HEK293T (cell line): ENCODE measurements at regions not wholly inside any gene's neighbourhood (a gene's known extent, or its start where the extent isn't known, plus 50 kb on each side); places are given as distances from the start of the nearest gene placed in this dataset.

Source experiments
- BHLHE40 ChIP-seq: fragments of 450-650 bp; IDR thresholded peaks from 2 replicates; pipeline ENCODE4 v1.6.1; 2016; ENCODE audit warnings: mild to moderate bottlenecking, moderate library complexity, borderline replicate concordance
- SP1 ChIP-seq: fragments of 450-650 bp; IDR thresholded peaks from 2 replicates; pipeline ENCODE4 v1.6.1; 2017
- TARDBP ChIP-seq: fragments of 450-650 bp; IDR thresholded peaks from 2 replicates; pipeline ENCODE4 v1.6.1; 2016
- ZNF384 ChIP-seq: fragments of 450-650 bp; IDR thresholded peaks from 2 replicates; pipeline ENCODE4 v1.6.1; 2016

DNA sequence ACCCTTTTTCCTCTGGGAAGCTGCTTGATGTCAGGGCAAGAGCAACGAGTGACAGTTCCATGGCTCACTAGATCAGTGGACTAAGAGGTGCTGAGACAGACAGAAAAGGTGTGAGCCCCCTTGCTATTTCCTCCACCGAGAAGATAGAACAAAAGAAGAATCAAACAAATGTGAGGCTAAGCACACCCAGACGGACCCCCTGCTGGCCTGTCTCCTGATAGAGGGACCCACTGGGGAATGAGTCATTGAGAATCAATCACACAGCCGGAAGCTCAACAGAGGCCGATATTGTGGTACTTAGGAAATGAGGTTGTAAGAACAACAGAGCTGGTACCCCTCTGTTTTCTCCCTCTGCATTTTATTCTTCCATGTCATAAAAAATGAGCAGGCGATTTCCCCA is 89.8 kb upstream of the TEX51 start:
- TF ChIP-seq SP1 (no peak), ZNF384 (no peak), TARDBP (no peak), BHLHE40 (no peak)
